GM23338 (cell line): ENCODE measurements at regions not wholly inside any gene's neighbourhood (a gene's known extent, or its start where the extent isn't known, plus 50 kb on each side); places are given as distances from the start of the nearest gene placed in this dataset.

Experiments
- ATAC-seq: fragments of 200-7000 bp; cut with Tn5 transposase; 3 replicates; pipeline ENCODE4 v1.9.1; 2020
- DNase-seq: peaks from one replicate; pipeline ENCODE4 v3.0.0-alpha.2; 2015; ENCODE audit warnings: low spot score
- H2AFZ ChIP-seq: fragments of 200-600 bp; sonication (generic); 2 replicates; pipeline ENCODE4 v1.8.0; 2016; ENCODE audit warnings: antibody characterized with exemption, mild to moderate bottlenecking, moderate library complexity
- H3F3A ChIP-seq: fragments of 200-600 bp; sonication (generic); replicated peaks from 2 replicates; pipeline ENCODE4 v1.8.0; 2017; ENCODE audit warnings: antibody characterized with exemption, mixed run types, low read depth
- H3K27ac ChIP-seq: fragments of 200-600 bp; sonication (generic); 2 replicates; pipeline ENCODE4 v1.6.1; 2016; ENCODE audit warnings: low read depth
- H3K27me3 ChIP-seq: fragments of 200-600 bp; sonication (generic); 2 replicates; pipeline ENCODE4 v1.8.0; 2016; ENCODE audit warnings: mild to moderate bottlenecking, mixed run types, moderate library complexity; ENCODE audit not compliant: insufficient read depth
- H3K36me3 ChIP-seq: fragments of 200-600 bp; sonication (generic); 2 replicates; pipeline ENCODE4 v1.8.0; 2016; ENCODE audit warnings: mild to moderate bottlenecking; ENCODE audit not compliant: insufficient read depth
- H3K4me1 ChIP-seq: fragments of 200-600 bp; sonication (generic); 2 replicates; pipeline ENCODE4 v1.8.0; 2016; ENCODE audit warnings: mild to moderate bottlenecking, moderate library complexity; ENCODE audit not compliant: insufficient read depth
- H3K4me2 ChIP-seq: fragments of 200-600 bp; sonication (generic); 2 replicates; pipeline ENCODE4 v1.7.1; 2017; ENCODE audit warnings: mixed run types
- H3K4me3 ChIP-seq: fragments of 200-600 bp; sonication (generic); 2 replicates; pipeline ENCODE4 v1.6.1; 2016; ENCODE audit warnings: mixed run types
- H3K79me2 ChIP-seq: fragments of 200-600 bp; sonication (generic); replicated peaks from 2 replicates; pipeline ENCODE4 v1.8.0; 2017; ENCODE audit warnings: mild to moderate bottlenecking; ENCODE audit not compliant: insufficient read depth
- H3K9me2 ChIP-seq: fragments of 200-600 bp; sonication (generic); 2 replicates; pipeline ENCODE4 v1.8.0; 2017; ENCODE audit not compliant: insufficient read depth
- H4K20me1 ChIP-seq: fragments of 200-600 bp; sonication (generic); replicated peaks from 2 replicates; pipeline ENCODE4 v1.8.0; 2017; ENCODE audit warnings: mild to moderate bottlenecking; ENCODE audit not compliant: insufficient read depth
- H3K27ac Mint-ChIP-seq: 2 replicates; pipeline ENCODE4 v1.8.0; 2020; ENCODE audit warnings: inconsistent platforms, mild to moderate bottlenecking, moderate library complexity, mixed read lengths
- H3K27me3 Mint-ChIP-seq: 3 replicates; pipeline ENCODE4 v1.8.0; 2022; ENCODE audit warnings: low read depth, mild to moderate bottlenecking, moderate library complexity, mixed read lengths, inconsistent platforms; ENCODE audit not compliant: insufficient read depth, poor library complexity
- H3K36me3 Mint-ChIP-seq: 3 replicates; pipeline ENCODE4 v1.8.0; 2021; ENCODE audit warnings: low read depth, mild to moderate bottlenecking, inconsistent platforms, moderate library complexity, mixed read lengths
- H3K4me1 Mint-ChIP-seq: 3 replicates; pipeline ENCODE4 v1.8.0; 2020; ENCODE audit warnings: mild to moderate bottlenecking, inconsistent platforms, mixed read lengths
- H3K4me3 Mint-ChIP-seq: 3 replicates; pipeline ENCODE4 v1.8.0; 2021; ENCODE audit warnings: moderate library complexity, mild to moderate bottlenecking, inconsistent platforms, mixed read lengths
- H3K9me3 Mint-ChIP-seq: 3 replicates; pipeline ENCODE4 v1.8.0; 2020; ENCODE audit warnings: moderate library complexity, mild to moderate bottlenecking, inconsistent platforms, mixed read lengths
- CREB1 ChIP-seq: fragments of 250-450 bp; sonication (Bioruptor Pico); IDR thresholded peaks from 2 replicates; pipeline ENCODE4 v1.5.0; 2020; ENCODE audit warnings: low read depth, mild to moderate bottlenecking, moderate library complexity
- CTCF ChIP-seq, 2 experiments: fragments of 200-600 bp in 1 of 2; sonication (generic) in 1 of 2; conservative IDR thresholded peaks; 2 replicates each; pipeline versions ENCODE4 v1.5.1 to v1.6.1; 2016 to 2017; ENCODE audit warnings: antibody characterized with exemption in 2 of 2, low read depth in 2 of 2, mild to moderate bottlenecking in 2 of 2, moderate library complexity in 1 of 2
- ETS1 ChIP-seq: IDR thresholded peaks from 2 replicates; pipeline ENCODE4 v1.6.1; 2016; ENCODE audit warnings: antibody characterized with exemption
- EZH2 ChIP-seq: fragments of 200-600 bp; sonication (generic); IDR thresholded peaks from one replicate; pipeline ENCODE4 v1.8.0; 2017; ENCODE audit warnings: antibody characterized with exemption, mild to moderate bottlenecking, low read depth; ENCODE audit not compliant: unreplicated experiment
- EZH2phosphoT487 ChIP-seq: fragments of 200-600 bp; sonication (generic); IDR thresholded peaks from one replicate; pipeline ENCODE4 v1.8.1; 2018; ENCODE audit warnings: antibody characterized with exemption; ENCODE audit not compliant: unreplicated experiment
- JUNB ChIP-seq: IDR thresholded peaks from one replicate; pipeline ENCODE4 v1.6.1; 2016; ENCODE audit warnings: antibody characterized with exemption; ENCODE audit not compliant: unreplicated experiment
- NANOG ChIP-seq: IDR thresholded peaks from 2 replicates; pipeline ENCODE4 v1.6.1; 2016; ENCODE audit warnings: antibody characterized with exemption, borderline replicate concordance
- ZNF114 ChIP-seq: fragments of 250-450 bp; sonication (Bioruptor Pico); IDR thresholded peaks from 2 replicates; pipeline ENCODE4 v1.5.0; 2020; ENCODE audit warnings: mild to moderate bottlenecking, moderate library complexity
- ZNF331 ChIP-seq: fragments of 250-450 bp; sonication (Bioruptor Pico); IDR thresholded peaks from 2 replicates; pipeline ENCODE4 v1.5.0; 2020; ENCODE audit warnings: low read depth, mild to moderate bottlenecking, moderate library complexity
- ZNF462 ChIP-seq: fragments of 250-450 bp; sonication (Bioruptor Pico); IDR thresholded peaks from 2 replicates; pipeline ENCODE4 v1.5.0; 2020; ENCODE audit warnings: mild to moderate bottlenecking, moderate library complexity
- TF ChIP-seq, protein P1 (sequence below): IDR thresholded peaks from one replicate; pipeline ENCODE4 v1.6.1; 2018; ENCODE audit warnings: antibody characterized with exemption; ENCODE audit not compliant: unreplicated experiment

GRCh38 chr9:100697339-100697738, 119.5 kb downstream of the CAVIN4 start:
- no peak overlapping the region for H3K27ac ChIP-seq
- no peaks in the 10 kb centered on the region for H3K36me3 Mint-ChIP-seq
- H3K9me2 ChIP-seq, result no peaks in the 10 kb centered on the region
- no peak overlapping the region for H3K27ac Mint-ChIP-seq
- ATAC-seq, result no peak
- no peaks in the 10 kb centered on the region for H3K79me2 ChIP-seq
- no peaks in the 10 kb centered on the region; the same call in 2 of the 3 replicates for H3K9me3 Mint-ChIP-seq
- no peak for DNase-seq
- no peaks in the 10 kb centered on the region for H4K20me1 ChIP-seq
- no peak overlapping the region for H3K4me2 ChIP-seq
- no peaks in the 10 kb centered on the region for H3K36me3 ChIP-seq
- H3K27me3 ChIP-seq, result no peaks in the 10 kb centered on the region
- no peaks in the 10 kb centered on the region for H3F3A ChIP-seq
- H3K4me1 ChIP-seq, result no peaks in the 10 kb centered on the region
- H3K27me3 Mint-ChIP-seq, result peaks cover 2% of the 10 kb centered on the region
- H3K4me3 ChIP-seq, result no peak overlapping the region
- H2AFZ ChIP-seq, result no peak overlapping the region
- H3K4me1 Mint-ChIP-seq, result peaks cover 11% of the 10 kb centered on the region
- TF ChIP-seq EZH2phosphoT487 (no peak), EZH2 (no peak), ZNF114 (no peak), CREB1 (CRISPR knock-in tag) (no peak), CTCF (conservative IDR thresholded peaks at IDR 0.05; ENCODE audit: low read depth in 2 of 2) (no peak), ZNF462 (CRISPR knock-in tag) (no peak), NANOG (no peak), JUNB (no peak), ZNF331 (CRISPR knock-in tag) (no peak), ETS1 (no peak)
- TF ChIP-seq, protein P1, sequence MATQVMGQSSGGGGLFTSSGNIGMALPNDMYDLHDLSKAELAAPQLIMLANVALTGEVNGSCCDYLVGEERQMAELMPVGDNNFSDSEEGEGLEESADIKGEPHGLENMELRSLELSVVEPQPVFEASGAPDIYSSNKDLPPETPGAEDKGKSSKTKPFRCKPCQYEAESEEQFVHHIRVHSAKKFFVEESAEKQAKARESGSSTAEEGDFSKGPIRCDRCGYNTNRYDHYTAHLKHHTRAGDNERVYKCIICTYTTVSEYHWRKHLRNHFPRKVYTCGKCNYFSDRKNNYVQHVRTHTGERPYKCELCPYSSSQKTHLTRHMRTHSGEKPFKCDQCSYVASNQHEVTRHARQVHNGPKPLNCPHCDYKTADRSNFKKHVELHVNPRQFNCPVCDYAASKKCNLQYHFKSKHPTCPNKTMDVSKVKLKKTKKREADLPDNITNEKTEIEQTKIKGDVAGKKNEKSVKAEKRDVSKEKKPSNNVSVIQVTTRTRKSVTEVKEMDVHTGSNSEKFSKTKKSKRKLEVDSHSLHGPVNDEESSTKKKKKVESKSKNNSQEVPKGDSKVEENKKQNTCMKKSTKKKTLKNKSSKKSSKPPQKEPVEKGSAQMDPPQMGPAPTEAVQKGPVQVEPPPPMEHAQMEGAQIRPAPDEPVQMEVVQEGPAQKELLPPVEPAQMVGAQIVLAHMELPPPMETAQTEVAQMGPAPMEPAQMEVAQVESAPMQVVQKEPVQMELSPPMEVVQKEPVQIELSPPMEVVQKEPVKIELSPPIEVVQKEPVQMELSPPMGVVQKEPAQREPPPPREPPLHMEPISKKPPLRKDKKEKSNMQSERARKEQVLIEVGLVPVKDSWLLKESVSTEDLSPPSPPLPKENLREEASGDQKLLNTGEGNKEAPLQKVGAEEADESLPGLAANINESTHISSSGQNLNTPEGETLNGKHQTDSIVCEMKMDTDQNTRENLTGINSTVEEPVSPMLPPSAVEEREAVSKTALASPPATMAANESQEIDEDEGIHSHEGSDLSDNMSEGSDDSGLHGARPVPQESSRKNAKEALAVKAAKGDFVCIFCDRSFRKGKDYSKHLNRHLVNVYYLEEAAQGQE, result no peak
- no peak overlapping the region for H3K4me3 Mint-ChIP-seq
